Activated gamma-delta T cell (primary cell): ENCODE measurements at regions not wholly inside any gene's neighbourhood (a gene's known extent, or its start where the extent isn't known, plus 50 kb on each side); places are given as distances from the start of the nearest gene placed in this dataset.
"Not testable (repeated sequence)": the region's sequence is repeated elsewhere in the genome, so short reads cannot be mapped to it uniquely, and the experiment has no call there.

ENCODE experiments used
- DNase-seq: peaks from one replicate; lab custom pipeline; 2025; lab: John Stamatoyannopoulos, UW

DNA sequence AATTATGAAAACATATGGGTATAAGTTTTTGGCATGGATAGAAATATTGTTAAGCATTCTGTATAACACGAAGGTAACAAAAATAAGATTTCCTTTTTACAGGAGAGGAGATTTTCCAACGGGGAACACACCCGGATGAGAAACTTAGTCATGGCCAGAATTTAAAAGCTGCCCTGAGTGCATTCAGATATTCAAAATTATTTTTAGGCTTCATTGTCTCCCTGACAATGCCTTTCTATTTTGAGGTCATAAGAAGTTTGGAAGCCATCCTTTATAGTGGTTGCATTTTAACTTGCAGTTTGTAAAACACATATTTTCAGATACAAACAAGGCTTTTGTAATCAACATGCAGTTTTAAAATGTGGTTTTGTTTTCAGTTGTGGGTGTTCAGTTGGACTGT lies 357.5 kb upstream of the FAM47C start:
- DNase-seq, result no peak

- no peak for DNase-seq
These were observed 324.7 kb upstream of the FAM47C start for GRCh38 chrX:36683507-36683906.

DNA sequence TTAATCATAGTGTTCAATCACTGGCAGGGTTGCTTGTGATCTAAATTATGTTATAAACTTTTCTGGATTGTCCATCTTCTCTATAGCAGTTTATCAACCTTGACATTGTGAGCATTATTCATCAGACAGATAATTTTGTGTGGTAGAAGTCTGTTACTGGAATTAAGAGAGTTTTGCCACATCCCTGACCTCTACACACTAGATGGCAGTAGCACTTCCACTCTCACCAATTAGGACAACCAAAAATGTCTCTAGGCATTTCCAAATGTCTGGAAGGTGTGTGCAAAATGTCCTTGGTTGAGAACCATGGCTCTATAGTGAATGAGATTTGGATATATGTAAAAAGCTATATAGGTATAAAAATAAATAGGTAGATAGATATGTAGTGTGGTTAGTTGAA lies 324.1 kb upstream of the FAM47C start:
- no peak for DNase-seq

- no peak for DNase-seq
These were observed 286.2 kb upstream of the FAM47C start for GRCh38 chrX:36721990-36722389.

DNA sequence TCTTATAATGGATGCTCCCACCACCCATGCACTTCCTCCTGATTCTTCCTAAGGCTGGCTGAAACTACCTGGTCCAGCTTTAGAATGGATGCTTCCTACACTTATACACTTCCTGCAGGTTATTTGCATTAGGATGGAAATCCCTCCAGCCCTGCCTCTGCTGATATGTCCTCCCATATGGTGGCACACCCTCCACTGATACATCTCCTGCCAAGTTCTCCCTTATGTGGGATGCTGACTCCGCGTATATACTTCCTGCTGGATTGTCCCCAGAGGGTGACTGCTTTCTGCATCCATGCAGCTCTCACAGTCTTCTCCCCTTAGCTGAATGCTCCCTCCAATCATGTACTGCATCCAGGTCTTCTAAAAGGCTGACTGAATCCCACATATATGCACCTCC lies 254.6 kb upstream of the FAM47C start:
- DNase-seq, result no peak

GRCh38 chrX:36787752-36788151 lies 220.4 kb upstream of the FAM47C start:
- DNase-seq, result no peak

- no peak for DNase-seq
These were observed 205.0 kb upstream of the FAM47C start for GRCh38 chrX:36803151-36803550.

GRCh38 chrX:36804066-36804465 lies 204.1 kb upstream of the FAM47C start:
- no peak for DNase-seq

GRCh38 chrX:36844857-36845256 lies 163.3 kb upstream of the FAM47C start:
- no peak for DNase-seq

DNA sequence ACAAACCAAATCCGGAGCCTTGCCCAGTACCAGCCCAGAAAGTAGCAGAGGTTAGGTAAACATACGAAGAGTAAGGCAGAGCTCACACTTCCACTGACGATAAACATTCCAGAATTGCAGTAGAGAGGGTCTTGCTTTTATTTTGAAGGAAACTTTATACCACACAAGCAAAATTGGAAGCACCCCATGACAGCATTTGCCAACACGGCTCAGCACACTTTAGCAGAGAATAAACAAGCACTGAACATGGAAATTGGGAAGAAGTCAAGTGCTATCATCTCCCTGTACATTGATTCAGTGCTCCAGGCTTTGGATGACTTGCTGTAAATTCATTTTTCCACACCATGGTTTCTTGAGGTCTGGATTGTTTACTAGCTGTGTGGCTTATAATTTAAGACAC lies 160.7 kb upstream of the FAM47C start:
- DNase-seq, result no peak

GRCh38 chrX:36849407-36849806 lies 158.8 kb upstream of the FAM47C start:
- no peak for DNase-seq

GRCh38 chrX:36856849-36857248 lies 151.3 kb upstream of the FAM47C start:
- DNase-seq, result no peak

DNA sequence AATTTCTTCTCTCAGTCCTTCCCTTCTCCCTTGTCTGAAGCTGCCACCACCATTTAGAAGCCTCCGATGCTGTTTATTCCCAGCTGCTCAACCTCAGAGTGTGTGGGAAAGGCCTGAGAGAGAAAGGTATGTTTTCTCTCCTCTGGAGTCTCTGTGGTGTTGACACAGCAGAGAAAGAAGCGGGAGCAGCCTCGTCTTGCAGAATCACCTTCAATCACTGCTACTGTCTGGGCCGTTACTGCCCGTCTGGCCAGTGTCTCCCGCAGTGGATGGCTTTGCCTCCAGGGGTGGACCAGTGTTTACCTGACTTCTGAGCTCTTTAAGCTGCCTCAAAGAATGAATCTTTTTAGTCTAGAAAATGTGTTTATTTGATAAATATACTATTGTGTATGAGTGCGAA lies 148.9 kb upstream of the FAM47C start:
- no peak for DNase-seq

- no peak for DNase-seq
These were observed 146.6 kb upstream of the FAM47C start for GRCh38 chrX:36861601-36862000.

DNA sequence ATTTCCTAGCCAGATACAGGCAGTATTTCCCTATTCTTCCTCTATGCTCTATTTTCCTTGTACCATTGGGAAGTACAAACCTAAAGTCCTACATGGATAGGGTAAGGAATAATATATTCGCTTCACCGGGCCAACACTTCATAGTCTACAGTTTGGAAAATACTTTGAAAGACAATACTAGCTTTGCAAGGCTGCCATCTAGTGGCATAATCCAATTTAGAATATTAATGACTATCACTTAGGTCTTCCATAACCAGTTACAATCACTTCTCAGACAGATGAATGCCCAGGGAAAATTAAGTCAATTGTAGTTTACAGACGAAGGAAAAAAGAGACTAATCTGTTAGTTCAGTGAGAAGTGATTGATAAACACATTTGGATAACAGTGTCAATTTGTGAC lies 141.0 kb upstream of the FAM47C start:
- DNase-seq, result no peak

DNA sequence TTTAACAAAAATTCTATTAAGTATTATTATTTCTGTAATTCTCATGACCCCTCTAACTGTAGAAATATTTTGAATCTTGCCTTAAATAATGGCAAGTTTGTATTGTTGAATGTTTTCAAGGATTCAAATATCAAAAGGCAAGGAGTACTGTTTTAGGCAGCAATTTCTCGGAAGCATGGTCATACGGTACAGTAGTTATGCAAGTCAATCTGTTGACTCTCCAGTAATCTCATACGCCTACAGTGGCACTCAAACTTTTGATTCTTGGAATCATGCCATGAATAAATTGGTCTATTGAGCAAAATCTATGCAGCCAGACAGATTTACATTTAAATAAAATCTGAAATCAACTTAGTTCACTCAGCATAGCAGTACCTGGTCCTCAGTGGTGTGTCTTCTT lies 139.6 kb upstream of the FAM47C start:
- DNase-seq, result no peak

DNA sequence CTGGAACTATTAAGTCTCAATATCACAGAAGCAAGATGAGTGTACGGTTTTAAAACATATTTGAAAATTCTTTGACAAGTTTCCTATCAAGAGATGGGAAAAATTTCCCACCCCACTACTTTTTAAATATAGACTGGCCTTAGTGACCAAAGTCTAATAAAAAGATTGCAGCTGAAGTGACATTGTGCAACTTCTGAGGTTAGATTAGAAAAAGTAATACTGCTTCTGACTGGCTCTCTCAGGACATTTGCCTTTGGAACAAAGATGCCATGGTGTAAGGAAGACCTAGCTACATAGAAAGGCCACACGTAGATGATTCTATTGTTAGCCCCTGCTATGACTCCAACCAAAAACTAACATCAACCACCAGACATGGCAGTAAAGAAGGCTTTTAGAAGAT lies 138.7 kb upstream of the FAM47C start:
- no peak for DNase-seq

GRCh38 chrX:36897690-36898089 lies 110.5 kb upstream of the FAM47C start:
- no peak for DNase-seq

DNA sequence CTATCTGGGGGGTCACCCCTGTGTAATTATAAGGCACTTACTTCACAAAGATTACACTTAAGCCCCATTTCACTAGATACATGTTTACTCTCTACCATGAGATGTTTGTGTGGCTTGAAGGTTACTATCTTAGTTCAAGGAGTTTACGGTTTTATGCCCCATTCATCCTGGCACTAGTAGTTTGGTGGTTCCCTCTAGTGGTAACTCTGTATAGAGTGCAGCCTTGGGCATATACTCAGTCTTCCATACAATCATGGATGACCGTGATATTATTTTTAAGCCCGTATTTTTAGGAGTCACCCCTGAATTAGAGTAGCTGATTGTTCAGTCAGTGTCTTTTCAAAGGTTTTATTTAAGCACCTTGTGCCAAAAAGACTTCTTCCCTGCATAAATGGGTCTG lies 109.9 kb upstream of the FAM47C start:
- DNase-seq, result no peak

GRCh38 chrX:36904561-36904960 lies 103.6 kb upstream of the FAM47C start:
- not testable (repeated sequence) for DNase-seq

DNA sequence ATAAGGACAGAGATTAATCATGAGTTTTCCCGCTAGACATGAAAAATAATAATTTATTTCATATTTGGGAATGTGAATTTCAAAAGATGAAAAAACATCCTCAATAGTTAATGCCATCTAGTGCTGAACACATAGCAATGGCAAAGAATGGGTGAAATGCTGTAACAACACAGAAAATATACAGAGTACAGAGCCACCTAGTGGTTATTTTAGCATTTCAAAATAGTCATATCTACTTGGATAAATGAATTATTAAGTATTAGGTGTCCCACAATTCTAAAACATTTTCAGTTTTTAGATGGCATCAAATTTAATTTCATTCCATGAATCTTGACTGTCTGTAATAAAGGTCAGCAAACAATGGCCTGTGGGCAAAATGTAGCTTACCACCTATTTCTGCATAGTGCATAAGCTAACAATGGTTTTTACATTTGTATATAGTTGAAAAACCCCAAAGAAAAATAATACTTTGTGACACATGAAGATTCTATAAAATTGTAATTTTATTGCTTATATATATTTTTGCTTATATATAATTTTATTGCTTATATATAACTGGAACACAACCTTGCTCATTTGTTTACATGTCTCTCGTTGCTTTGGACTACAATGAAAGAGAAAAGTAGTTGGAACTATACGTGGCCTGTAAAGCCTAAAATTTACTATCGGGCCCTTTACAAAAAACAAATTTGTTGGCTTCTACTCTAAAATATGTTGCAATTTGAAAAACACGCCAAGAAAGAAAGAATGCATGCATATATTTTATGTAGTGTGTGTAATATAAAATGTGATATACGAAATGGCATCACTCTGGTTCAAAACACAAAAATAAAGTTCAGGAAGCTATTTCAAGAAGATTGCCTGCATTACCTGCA lies 99.1 kb upstream of the FAM47C start:
- DNase-seq, result no peak

DNA sequence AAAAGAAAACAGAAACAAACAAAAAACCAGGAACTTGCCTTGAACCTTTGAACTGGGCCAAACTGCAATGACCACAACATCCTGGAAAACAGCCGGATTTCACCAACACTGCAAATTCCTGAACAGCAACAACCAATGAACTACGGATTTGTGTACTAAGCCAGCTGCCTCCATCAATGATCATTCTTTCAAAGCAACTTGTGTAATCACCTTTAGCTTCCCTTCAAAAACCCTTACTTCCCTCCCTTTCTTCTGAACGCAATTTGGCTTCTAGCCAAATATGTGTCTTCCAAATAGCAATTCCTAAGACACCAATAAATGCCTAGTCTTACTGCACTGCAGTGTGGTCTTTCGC lies 98.5 kb upstream of the FAM47C start:
- no peak for DNase-seq

GRCh38 chrX:36913551-36913950 lies 94.6 kb upstream of the FAM47C start:
- no peak for DNase-seq

DNA sequence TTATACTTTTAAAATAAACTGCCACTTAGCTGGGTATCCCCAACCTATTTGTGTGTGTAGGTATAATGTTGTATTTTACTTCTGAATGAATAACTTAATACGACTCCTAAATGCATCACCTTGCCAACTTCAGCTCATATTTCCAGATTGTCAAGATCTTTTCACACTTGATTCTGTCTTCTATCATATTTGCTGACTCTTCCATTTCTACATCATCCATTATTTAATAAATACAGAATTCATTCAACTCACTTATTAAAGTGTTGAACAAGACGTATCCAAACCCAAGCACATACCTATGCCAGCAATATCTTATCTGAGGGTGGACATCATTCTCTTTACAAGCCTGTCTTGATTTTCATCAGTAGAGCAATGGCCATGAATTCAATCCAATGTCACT lies 91.2 kb upstream of the FAM47C start:
- DNase-seq, result no peak
